NCI-H1417 (cell line): ENCODE measurements at regions not wholly inside any gene's neighbourhood (a gene's known extent, or its start where the extent isn't known, plus 50 kb on each side); places are given as distances from the start of the nearest gene placed in this dataset.

ENCODE experiments used
- DNase-seq, 3 experiments: peaks; one replicate each; lab custom pipeline; 2025; lab: John Stamatoyannopoulos, UW

DNA sequence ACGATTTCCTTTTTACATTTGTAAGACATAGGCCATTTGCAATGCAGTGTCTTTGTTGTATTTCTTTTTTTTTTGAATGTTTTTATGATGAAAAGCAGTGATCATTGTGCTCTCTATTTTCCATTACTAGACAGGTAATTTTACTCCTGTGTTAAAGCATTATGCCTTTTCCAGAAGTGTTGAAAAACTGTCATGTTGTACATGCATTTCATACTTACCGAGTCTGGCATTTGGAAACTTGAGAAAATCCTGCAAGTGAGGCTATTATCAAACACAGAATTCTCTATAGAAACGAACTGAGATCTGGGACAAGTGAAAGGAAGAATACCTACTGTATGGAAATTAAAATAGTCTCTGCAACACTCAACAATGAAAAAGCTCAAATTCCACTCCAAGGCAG, 78.6 kb upstream of the CNR1 start:
- no peak for DNase-seq

DNA sequence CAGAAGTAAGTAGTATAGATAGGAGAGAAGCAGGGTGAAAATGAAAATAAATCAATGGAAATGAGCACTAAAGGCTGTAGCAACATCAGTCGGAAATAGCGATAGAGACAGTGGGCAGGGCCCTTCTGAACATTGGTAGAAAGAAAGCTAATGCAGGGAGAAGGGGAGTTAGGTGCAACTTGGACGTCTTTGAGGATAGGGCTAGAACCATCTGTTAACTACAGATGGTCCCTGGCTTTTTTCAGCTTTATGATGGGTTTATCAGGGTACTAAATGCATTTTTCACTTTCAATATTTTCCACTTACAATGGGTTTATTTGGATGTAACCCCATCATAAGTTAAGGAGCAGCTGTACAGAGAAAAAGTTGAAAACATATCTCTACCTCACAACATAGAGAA, 72.8 kb upstream of the CNR1 start:
- no peak for DNase-seq

DNA sequence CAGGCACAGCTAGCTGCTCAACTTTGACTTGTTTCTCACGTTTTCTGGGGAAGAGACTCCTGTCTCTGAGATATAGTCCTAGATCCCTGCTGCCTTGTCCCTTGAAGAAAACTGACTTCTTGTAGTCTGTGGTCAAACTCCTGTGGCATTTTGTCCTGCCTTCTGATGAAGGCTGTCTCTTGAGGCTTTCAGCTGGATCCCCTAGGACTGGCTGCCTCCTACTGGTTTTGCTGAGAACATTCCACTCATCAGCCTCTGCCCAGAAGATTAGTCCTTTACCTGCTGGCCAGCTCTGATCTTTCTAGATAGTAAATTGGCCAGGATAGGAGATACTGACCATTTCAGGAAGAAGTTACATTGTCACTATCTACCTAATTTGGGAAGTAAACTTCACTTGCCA, 71.9 kb upstream of the CNR1 start:
- peak in 2 of 3 experiments; percentile 5 to 12 for DNase-seq

DNA sequence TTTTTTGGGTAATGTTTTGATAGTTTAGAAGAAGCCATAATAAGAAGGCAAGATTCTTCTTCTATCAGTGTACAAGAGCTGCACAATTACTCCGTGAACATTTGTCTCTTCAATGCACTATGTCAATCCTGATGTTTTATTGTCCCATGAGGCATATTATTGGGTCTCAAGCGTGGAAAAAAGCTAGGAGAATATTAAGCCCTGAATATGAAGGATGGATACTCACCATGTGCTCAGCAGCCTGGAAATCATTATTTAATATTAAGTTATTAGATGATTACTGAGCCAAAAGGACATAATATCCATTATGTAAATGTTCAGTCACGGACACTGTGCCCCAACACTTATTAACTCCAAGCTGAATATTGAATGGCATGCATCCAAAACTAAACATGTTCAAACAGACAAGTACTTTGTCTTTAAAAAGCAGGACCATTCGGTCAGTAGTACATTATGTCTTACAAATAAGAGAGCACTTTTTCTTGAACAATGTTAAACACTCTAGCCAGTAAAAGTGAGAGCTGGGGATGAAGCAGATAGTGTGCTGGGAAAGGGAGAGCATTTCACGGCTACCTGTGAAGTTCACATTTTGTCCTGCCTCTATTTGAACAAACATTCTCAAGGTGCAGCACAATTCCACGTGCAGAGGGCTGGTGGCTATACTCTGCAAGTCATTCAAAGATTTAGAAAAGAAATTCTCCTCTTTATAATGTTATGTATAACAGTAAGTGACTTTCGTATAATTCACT, 70.6 kb upstream of the CNR1 start:
- DNase-seq = no peak

DNA sequence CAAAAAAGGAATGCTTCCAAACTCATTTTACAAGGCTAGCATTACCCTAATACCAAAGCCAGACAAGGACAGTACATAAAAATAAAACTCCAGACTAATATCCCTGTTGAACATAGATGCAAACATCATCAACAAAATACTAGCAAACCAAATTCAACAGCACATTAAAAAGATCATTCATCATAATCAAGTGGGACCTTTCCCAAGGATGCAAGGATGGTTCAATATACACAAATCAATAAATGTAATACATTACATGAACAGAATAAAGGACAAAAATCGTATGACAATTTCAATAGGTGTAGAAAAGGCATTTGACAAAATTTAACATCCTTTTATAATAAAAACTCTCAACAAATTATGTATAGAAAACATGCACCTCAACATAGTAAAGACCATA, 66.6 kb upstream of the CNR1 start:
- no peak for DNase-seq

DNA sequence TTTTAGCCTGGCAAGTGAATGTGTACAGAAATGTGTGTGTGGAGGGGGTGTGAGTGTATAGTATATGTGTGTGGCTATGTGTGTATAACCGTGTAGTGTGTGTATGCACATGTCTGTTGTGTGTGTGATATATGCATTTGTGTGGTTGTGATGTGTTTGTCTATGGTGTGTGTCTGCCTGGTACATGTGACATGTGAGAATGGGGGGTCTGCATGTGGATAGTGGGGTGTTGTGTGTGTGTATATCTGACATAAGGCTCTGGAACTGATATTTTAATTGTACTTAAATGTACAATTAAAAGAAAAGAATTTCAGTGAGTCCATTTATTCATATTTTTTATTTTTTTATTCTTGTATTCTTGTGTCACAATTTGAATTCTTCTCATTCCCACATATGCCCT, 57.2 kb upstream of the CNR1 start:
- no peak for DNase-seq

DNA sequence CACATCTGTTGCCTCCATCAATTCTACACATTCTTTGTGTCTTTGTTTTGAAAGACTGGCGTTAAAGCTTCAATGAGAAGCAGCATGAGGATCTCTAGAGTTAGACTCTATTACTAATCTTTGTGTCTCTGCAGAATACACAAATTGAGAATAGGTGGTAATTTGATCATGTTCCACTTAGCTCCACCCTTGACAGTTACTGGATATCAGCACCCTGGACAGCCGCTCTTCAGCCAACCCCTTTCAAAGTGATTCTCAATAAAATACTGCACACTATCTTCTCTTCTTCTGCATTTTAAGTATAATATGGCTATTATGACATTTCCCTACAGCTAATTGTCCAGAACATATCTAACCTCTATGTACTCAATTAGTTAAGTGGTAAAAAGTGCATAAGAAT, 54.3 kb upstream of the CNR1 start:
- DNase-seq = peak in 2 of 3 experiments; percentile 3 to 35

DNA sequence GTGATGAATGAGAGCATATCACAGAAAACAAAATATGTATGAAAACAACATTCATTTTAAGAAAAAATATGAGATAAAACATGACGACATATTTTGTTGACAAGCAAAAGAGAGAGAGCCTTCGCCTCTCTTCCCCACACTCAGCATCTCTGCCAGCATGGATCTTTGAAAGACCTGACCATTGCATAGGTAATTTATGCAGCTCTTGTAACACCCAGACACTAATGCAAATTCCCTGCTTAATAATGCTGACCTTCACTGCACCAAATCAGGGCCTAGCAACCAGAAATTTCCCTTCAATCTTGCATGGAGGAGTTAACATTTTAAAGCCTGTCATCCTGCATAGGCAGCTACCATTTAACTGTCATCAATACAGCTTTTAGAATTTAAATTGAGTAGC, 50.0 kb upstream of the CNR1 start:
- no peak for DNase-seq
